ENCODE measurements at regions not wholly inside any gene's neighbourhood (a gene's known extent, or its start where the extent isn't known, plus 50 kb on each side); places are given as distances from the start of the nearest gene placed in this dataset.

GRCh38 chr6:105859457-105859856 is 226.7 kb upstream of the PRDM1 start:
- TF ChIP-seq, protein P1, sequence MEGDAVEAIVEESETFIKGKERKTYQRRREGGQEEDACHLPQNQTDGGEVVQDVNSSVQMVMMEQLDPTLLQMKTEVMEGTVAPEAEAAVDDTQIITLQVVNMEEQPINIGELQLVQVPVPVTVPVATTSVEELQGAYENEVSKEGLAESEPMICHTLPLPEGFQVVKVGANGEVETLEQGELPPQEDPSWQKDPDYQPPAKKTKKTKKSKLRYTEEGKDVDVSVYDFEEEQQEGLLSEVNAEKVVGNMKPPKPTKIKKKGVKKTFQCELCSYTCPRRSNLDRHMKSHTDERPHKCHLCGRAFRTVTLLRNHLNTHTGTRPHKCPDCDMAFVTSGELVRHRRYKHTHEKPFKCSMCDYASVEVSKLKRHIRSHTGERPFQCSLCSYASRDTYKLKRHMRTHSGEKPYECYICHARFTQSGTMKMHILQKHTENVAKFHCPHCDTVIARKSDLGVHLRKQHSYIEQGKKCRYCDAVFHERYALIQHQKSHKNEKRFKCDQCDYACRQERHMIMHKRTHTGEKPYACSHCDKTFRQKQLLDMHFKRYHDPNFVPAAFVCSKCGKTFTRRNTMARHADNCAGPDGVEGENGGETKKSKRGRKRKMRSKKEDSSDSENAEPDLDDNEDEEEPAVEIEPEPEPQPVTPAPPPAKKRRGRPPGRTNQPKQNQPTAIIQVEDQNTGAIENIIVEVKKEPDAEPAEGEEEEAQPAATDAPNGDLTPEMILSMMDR (IDR thresholded peaks at IDR 0.05): no peak
- no peak for TF ChIP-seq POLR2A (IDR thresholded peaks at IDR 0.05)
